KOPT-K1 (cell line): ENCODE measurements at regions not wholly inside any gene's neighbourhood (a gene's known extent, or its start where the extent isn't known, plus 50 kb on each side); places are given as distances from the start of the nearest gene placed in this dataset.

ENCODE experiments used
- H3K27ac ChIP-seq: fragments of 200-600 bp; sonication (generic); 2 replicates; pipeline ENCODE4 v1.5.1; 2016; ENCODE audit warnings: antibody characterized with exemption, mild to moderate bottlenecking, low read depth, low read length; ENCODE audit not compliant: poor library complexity, severe bottlenecking
- H3K36me3 ChIP-seq: fragments of 200-600 bp; sonication (generic); 2 replicates; pipeline ENCODE4 v1.5.1; 2017; ENCODE audit warnings: antibody characterized with exemption, mild to moderate bottlenecking, low read length, moderate library complexity; ENCODE audit not compliant: insufficient read depth
- H3K9me3 ChIP-seq: fragments of 200-600 bp; sonication (generic); 2 replicates; pipeline ENCODE4 v1.5.1; 2017; ENCODE audit warnings: antibody characterized with exemption, low read length, mild to moderate bottlenecking; ENCODE audit not compliant: insufficient read depth, poor library complexity, severe bottlenecking

DNA sequence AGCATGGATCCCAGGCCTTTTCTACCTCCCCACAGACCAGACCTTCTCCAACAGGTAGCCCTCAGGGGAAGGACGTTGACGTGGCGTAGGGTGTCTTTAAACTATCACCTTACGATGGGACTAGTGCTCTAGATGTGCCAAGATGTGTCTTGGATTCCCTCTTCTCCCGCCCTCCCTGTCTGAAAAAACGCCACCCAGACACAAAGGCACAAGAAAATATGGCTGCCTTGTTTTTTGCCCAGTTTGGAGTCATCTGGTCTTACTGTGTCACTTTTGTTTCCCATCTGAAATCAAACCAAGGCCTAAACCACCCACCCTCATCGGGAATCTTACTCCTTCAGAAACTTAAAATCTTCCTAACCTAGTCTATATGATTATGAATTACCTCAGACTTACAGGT lies 235.4 kb downstream of the OR13H1 start:
- no peaks in the 10 kb centered on the region for H3K36me3 ChIP-seq
- H3K9me3 ChIP-seq = no peaks in the 10 kb centered on the region

DNA sequence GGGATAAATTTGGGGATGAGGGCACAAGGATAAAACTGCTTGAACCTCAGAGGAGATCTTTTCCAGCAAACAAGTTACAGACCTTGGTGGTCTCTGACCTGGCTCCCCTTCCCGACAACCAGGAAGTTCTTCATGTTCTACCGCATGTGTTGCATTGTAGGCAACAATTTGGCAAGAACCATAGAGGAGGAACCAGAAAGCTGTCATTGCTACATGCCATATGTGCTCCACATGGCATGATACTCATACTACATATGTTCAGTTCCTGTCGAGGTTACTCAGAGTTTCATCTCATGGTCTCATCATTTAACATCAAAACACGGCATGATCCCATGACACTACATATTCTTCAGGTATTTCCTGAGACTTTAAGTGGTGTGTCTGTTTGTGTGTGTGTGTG lies 235.9 kb downstream of the OR13H1 start:
- no peak overlapping the region for H3K27ac ChIP-seq
- H3K9me3 ChIP-seq = no peaks in the 10 kb centered on the region
- H3K36me3 ChIP-seq = no peaks in the 10 kb centered on the region

More for the DNA sequence above, 235.4 kb downstream of the OR13H1 start:
- no peak overlapping the region for H3K27ac ChIP-seq

DNA sequence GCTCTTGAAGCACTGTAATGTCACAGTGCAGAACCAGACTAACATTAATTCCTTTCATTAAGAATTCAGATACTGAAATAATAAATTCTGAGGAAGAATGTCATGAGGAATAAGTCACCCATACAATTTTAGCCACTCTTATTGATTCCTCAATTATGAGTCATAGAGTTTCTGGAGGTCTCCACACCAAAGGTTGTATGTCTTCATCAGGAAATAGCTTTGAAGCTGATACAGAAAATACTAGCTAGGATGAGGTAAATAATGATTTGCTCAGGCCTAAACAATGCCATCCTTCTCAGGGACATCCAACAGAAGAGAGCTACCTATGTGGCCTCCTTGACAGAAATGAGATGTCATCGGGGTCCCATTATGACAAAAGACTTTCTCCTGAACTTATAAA lies 238.8 kb downstream of the OR13H1 start:
- no peak overlapping the region for H3K27ac ChIP-seq
- no peaks in the 10 kb centered on the region for H3K36me3 ChIP-seq

DNA sequence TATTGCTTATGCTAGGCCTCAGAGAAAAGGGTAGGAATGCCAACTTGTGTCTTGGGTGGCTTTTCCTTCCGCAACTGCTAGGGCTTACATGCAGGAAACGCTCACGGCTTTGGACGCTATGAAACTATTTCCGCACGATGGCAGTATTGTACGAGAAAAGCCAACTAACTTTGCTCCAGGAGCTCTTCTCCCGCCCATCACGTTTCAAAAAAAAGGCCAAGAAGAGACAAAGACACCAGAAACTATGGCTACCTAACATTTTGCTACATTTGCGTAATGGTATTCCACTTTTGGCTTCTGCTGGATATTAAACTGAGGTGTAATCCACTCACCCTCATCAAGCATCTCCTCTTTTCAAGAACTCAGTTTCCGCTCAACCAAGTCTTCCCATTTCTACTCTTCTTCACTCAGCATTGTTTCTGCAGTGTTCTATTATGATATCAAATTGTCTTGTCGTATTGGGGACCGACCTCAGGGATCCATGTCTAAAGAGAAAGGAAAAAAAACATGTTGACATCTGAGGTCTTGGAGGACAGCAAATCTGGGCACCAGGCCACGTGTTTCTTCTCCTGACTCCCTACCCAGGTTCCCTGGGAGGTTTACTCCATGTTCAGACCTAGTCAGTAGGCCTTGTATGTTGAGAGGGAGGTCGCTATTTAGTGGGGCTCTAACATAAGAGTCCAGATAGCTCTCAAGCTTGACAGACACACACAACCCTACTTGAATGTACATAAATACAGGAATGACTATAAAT lies 239.4 kb upstream of the STK26 start:
- no peaks in the 10 kb centered on the region for H3K9me3 ChIP-seq
- no peaks in the 10 kb centered on the region for H3K36me3 ChIP-seq
- no peak overlapping the region for H3K27ac ChIP-seq

More for the DNA sequence above, 238.8 kb downstream of the OR13H1 start:
- H3K9me3 ChIP-seq = no peaks in the 10 kb centered on the region

DNA sequence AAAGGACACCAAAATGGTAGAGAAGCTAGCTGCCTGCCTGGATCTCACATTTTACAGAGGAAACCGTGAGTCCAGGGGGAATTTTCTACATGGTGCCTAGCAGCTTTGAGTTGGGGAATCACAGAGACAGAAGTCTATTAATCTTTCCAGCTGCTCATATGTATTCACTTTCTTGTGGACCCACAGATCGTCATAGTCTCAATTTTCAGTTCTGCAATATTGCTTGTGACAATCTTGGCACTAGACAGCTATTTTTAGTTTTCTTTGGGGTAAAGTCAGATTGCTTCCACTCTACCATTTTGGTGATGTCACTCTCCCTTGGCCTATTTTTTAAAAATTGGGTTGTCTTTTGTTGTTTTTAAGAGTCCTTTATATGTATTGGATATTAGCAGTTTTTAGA lies 233.4 kb upstream of the STK26 start:
- H3K36me3 ChIP-seq = no peaks in the 10 kb centered on the region
- H3K9me3 ChIP-seq = no peaks in the 10 kb centered on the region
- no peak overlapping the region for H3K27ac ChIP-seq

DNA sequence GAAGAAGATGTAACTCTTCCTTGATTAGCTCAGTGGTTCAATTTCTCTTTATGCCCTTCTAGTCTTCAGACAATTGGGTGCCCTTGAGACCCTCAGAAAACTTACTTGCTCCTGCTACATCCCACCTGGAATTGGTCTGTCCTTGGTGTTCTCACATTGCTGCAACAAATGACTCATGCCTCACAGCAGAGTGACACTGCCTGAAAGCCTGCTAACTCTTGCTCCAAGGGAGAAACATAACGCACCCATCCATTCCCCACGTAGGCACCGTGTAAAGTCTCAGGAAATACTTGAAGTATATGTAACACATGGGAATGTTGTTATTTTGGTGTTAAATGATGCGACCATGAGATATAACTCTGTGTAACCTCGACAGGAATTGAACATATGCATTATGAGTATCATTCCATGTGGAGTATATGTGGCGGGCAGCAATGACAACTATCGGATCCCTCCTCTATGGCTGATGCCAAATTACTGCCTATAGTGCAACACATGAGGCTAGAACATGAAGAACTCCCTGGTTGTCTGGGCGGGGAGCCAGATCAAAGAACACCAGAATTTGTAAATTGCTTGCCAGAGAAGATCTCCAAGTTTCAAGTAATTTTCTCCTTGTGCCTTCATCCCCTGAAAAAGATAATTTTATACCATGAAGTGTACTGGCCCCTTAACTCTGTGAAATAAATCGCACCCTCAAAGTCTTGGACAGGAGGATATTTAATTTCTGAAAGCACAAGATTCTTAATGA lies 231.3 kb upstream of the STK26 start:
- Histone ChIP-seq H3K27ac (no peak overlapping the region), H3K36me3 (no peaks in the 10 kb centered on the region)

DNA sequence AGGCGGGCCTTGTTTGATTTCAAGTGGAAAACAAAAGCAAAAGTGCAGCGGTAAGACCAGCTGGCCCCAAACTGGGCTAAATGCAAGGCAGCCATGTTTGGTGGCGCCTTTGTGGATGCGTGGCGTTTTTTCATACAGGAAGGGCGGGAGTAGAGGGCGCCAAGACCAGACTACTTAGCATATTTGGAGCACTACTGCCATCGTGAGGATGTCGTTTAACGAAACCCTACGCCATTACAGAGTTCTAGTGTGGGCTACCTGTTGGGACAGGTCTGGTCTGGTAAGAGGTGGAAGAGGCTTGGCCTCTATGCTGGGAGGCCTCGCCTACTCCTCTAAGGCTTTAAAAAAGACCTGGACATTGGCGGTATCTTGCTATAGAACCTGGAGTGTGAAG lies 230.7 kb upstream of the STK26 start:
- H3K27ac ChIP-seq = no peak overlapping the region
- H3K36me3 ChIP-seq = no peaks in the 10 kb centered on the region
- H3K9me3 ChIP-seq = no peaks in the 10 kb centered on the region

More for the DNA sequence above, 231.3 kb upstream of the STK26 start:
- no peaks in the 10 kb centered on the region for H3K9me3 ChIP-seq

DNA sequence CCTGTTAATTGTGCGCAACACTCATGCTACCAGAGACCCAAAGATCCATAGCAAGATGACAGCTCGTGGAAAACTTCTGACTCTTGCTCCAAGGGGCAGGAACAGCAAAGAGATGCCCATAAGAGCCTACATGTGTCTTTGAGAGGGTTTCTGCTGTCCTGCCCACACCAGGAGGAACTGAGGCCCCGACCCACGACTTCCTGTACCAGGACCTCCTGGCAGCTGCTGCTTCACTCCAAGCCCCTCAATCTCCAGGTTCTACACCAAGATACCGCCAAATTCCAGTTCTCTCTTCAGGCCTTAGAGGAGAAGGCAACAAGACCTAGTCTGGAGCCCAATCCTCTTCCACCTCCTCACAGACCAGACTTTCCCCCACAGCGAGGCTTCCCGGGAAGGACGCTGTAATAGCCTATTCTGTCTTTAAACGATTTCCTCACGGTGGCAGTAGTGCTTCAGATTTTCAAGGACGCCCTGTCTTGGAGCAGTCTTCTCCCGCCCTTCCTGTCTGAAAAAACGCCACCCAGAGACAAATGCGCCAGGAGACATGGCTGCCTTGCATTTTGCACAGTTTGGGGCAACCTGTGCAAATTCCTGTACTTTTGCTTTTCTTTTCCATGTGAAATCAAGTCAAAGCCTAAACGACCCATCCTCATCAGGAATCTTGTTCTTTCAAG lies 230.2 kb upstream of the STK26 start:
- no peaks in the 10 kb centered on the region for H3K36me3 ChIP-seq
- no peak overlapping the region for H3K27ac ChIP-seq
- no peaks in the 10 kb centered on the region for H3K9me3 ChIP-seq

DNA sequence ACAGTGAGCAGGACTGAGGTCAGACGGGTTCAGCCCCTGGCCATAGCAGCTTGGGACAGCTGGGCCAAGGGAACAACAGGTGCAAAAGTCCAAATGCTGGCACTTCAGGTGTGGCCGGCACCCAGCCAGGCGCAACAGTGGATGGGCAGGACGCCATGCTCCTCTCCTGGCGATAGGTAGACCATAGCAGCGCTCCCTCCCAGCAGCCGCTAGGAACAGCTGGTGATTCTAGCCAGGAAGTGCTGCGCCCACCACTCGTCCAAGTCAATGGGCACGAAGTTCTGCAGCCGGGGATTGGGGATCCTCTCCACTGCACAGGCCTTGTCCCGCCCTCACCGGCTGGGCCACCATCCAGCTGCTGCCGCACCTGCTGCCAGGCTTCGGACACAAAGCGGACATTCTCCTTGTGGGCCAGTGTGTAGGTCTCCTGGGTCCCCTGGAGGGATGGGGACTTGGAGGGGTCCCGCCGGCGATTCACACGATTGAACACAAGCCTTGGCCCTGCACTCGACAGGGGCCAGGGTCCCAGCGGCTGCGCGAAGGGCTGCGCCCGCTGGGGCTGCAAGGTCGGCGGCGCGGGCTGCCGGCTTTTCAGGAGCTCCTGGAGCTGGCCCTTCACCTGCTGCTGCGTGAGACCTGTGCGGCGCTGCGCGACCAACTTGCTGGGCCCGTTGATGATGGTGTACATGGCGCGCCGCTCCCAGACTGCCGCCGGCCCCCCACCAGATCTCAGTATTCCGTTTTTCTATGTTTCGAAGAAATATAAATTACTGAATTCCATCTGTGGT lies 227.5 kb upstream of the STK26 start:
- Histone ChIP-seq H3K9me3 (no peaks in the 10 kb centered on the region), H3K36me3 (no peaks in the 10 kb centered on the region), H3K27ac (no peak overlapping the region)

DNA sequence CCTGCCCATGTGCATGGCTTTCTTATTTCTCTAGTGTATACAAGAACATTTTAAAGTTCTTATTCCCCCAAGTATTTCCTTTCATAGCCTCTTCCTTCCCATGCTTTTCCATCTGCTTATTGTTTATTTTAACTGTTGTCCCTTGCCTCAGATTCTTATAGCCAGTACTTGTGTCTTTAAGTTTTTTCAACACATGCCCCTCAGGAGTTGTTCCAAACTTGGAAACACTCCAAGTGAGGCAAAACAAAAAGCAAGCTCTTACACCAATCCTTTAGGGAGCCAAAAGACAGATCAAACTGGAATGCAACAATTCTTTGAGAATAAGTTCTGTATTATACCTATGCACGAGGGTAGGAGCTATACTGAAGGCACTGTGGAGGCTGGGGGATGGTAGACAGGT lies 222.0 kb upstream of the STK26 start:
- Histone ChIP-seq H3K36me3 (no peaks in the 10 kb centered on the region), H3K9me3 (no peaks in the 10 kb centered on the region), H3K27ac (no peak overlapping the region)

DNA sequence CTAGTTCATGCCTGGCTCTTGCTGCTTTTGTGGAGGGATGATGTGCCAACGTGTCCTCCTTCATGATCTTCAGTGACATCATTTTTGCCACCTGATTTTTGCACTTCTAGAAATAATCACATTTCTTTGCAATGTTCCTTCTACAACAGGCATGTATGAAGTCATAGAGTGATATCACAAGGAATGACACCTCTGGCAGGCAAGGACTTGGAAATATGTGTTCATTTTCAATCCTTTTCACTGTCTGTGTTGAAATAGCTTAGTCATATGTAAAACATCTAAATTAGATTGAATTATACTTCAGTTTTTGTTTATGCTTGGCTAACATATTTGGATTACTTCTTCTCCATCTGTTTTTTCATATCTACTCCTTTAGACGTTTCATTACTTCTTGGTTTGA lies 221.2 kb upstream of the STK26 start:
- no peak overlapping the region for H3K27ac ChIP-seq
- no peaks in the 10 kb centered on the region for H3K9me3 ChIP-seq
- H3K36me3 ChIP-seq = no peaks in the 10 kb centered on the region

DNA sequence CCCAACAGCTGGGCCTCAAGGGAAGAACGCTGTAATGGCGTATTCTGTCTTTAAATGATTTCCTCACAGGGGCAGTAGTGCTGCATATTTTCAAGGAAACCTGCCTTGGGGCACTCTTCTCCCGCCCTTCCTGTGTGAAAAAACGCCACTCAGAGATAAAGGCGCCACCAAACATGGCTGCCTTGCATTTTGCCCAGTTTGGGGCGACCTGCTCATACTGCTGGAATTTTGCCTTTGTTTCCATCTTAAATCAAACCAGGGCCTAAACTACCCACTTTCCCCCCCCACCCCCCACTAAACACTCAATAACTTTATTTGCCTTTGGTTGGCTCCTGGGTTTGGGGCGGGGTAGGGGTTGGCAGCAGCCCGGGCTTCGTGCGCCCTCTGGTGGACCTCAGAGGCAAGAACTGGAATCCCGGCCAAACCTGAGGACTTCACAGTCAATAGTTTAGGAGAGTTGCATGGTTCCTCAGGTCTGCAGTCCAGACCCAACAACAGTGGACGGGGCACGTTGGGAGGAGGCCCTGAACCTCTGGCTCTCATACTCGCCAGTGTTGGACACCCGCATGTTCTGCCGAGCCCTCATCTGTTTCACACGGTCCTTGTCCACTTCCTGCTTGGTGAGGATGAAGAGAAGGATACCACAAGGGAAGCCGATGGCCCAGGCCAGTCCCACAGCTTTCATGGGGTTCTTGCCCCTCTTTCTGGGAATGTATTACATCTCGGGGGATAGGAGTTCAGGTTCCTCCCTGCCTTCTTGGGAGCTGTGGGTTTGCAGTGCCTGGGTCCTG lies 220.1 kb upstream of the STK26 start:
- no peak overlapping the region for H3K27ac ChIP-seq
- no peaks in the 10 kb centered on the region for H3K36me3 ChIP-seq

DNA sequence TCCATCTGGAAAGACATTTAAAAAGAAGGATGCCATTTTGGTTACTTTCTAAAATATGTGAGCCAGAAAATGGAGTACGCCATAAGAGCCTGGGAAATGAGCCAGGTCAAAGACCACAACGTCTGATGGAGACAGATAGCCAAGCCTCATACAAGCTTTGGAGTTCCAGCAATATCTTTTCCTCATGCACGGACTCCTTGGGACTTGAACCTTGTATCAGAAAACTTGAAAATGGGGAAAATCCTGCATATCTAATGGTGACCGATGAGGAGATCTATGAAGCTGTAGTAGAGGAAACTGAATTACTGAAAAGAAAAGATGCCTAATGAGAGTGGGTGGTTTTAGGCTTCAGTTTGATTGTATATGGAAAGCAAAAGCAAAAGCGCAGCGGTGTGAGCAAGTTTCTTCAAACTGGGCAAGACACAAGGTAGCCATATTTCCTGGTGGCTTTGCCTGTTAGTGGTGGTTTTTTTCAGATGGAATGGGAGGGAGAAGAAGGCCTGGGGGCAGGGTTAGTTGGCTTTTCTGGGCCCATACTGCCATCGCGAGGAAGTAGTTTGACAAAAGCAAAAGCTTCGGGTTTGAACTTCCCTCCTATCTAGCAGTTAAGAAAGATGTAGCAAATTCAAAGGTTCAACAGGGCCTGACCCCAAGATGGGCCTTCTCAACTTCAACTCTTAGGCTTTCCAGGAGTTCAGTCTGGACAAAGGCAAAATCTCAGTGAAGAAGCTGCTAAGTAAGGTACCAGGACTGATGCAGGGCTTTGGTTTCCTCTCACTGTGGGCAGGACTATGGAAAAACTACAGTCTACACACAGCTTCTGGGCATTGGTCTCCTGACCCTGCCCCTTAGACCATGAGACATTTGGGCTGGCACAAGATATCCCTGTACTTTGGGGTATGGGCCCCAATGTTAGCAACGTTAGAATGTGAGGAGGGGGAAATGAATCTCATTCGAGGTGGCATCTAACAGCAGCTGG lies 210.0 kb upstream of the STK26 start:
- no peak overlapping the region for H3K27ac ChIP-seq
- no peaks in the 10 kb centered on the region for H3K9me3 ChIP-seq
- no peaks in the 10 kb centered on the region for H3K36me3 ChIP-seq

More for the DNA sequence above, 220.1 kb upstream of the STK26 start:
- H3K9me3 ChIP-seq = no peaks in the 10 kb centered on the region
